ENCODE measurements at regions not wholly inside any gene's neighbourhood (a gene's known extent, or its start where the extent isn't known, plus 50 kb on each side); places are given as distances from the start of the nearest gene placed in this dataset.
"Not testable (repeated sequence)": the region's sequence is repeated elsewhere in the genome, so short reads cannot be mapped to it uniquely, and the experiment has no call there.

GRCh38 chr15:58295637-58296215 lies 136.1 kb upstream of the LIPC start:
- no peak for DNase-seq (ENCODE audit: low read depth)

DNA sequence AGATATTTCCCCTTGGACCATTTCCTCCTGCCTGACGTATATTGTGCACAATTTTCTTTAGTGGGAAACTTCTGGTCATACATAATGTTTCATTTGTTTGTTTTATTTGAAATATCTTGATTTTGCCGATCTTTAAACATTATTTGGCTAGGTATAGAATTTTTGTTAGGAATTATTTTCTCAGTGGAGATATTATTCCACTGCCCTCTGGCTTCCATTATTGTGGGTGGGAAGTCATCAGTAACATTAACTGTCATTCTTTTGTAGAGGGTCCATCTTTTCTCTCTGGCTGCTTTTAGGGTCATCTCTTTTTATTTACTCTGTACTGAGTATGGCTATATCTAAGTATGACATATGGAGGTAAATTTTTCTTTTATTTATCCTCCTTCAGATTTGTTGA lies 135.5 kb upstream of the LIPC start:
- DNase-seq (ENCODE audit: low read depth): no peak

- no peak for DNase-seq (ENCODE audit: low read depth)
These were observed 134.2 kb upstream of the LIPC start for GRCh38 chr15:58297639-58298038.

DNA sequence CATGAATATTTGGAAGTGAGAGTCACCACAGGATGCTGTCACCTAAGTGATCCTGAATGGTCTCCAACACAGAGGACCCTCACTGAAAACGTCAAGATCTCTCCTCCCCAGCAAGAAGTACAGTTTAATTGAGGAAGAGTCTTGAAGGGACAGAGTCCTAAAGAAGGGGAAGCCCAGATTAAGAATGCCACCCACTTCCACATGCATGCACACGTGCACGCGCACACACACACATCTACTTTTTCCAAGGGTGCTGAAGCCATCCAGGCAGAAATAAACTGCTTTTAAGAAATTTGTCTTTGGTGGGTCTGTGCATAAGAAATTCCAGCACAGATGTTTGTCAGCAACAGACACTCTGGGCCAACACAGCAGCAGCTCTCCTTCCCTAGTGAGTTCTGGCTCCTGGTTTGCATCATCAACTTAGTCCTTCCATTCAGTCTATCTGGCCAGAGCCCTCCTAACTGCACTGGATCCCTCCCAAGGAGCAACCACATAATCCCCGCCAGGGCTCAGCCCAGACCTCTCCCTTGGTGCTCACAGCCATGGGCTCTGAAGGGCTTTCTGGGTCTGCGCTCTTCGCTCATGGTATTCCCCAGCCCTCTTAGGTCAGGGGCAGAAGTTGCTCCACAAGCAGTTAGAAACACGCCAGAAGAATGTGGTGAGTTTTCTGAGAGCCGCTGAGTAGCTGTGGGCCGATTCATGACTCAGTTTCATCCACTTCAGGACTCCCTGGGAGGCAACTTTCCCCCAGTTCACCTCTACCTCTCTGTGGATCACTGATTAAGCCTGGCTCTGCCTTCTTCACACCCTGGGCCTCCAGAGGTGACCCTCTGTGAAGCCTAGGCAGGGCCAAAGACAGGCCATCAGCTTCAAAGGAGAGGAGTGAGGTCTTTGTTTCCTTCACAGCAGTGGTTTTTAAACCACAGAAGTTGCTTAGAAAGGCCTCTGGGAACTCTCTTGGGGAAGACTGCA lies 132.6 kb upstream of the LIPC start:
- no peak for DNase-seq (ENCODE audit: low read depth)

DNA sequence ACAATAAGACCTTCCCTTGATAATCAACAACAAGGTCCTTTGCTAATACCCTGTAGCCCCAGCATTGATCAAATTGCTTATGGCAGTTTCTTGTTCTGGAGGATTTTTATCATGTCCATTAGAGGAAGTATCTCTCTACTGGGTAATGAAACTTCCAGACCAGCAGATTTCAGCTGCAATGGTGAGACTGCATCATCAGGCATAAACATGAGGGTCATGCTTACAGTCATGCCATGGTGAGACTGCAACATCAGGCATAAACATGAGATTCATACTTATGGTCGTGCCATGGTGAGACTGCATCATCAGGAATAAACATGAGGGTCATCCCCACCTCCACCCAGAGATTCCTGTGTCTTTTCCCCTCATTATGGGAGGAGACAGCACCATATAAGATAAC lies 129.0 kb upstream of the LIPC start:
- DNase-seq (ENCODE audit: low read depth): no peak

- no peak for DNase-seq (ENCODE audit: low read depth)
These were observed 128.6 kb upstream of the LIPC start for GRCh38 chr15:58303236-58303635.

DNA sequence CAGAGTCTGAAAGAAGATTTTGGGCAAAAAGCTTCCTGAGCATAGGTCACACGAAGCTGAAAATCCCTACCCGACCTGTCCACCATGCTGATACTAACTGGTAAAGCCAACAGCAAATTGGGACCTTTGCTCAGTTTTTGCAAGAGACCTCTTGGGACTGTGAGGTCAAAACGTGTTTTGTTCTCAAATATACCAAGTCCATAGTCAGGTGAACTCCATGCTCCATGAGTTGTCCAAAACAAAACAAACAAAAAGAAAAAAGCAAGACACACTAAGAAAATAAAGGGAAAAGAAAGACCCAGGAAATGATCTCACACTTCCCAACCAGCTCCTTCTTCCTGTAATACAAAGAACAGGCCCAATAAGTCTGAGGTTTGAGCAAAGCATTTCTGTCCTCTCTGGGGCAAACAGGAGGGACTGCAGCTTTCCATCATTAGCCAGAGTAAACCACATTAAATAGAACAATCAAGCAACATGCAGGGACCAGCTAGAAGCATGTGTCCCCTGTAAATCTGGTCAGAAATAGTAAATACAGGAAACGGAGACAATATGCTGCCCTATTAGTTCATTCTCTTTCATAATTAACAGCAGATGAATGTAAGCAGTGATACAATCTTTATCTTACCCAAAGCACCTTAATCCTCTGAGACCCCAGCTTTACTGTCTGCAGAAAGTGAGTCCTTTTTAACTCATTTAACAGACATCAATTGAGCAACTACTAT lies 125.0 kb upstream of the LIPC start:
- peak; percentile 27 for DNase-seq (ENCODE audit: low read depth)

- no peak for DNase-seq (ENCODE audit: low read depth)
These were observed 124.4 kb upstream of the LIPC start for GRCh38 chr15:58307313-58307961.

DNA sequence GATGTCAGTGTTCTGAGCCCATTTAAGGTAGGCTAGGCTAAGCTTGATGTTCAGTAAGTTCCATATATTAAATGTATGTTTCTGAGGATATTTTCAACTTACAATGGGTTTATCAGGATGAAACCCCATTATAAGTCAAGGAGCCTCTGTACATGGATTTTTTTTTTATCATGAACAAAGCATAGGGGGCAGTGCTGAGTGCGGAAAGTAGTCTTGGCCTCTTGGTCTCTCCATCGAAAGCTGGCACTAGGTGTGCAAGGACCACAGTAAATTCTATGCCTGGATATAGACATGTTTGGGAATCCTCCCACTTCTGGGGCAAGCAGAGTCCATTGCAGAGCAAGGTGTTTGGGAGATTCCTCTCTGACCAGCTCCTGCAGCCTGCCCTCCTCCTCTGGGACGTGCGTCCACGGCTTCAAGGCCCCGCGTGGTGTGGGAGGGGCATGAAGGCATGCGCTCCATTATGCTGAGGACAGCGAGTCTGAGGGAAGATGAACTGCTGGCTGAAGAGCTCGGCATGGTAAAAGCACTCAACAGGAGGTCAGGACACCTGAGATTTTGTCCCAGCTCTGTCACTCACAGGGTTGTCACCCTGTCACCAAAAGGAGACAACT lies 122.9 kb upstream of the LIPC start:
- DNase-seq (ENCODE audit: low read depth): no peak

DNA sequence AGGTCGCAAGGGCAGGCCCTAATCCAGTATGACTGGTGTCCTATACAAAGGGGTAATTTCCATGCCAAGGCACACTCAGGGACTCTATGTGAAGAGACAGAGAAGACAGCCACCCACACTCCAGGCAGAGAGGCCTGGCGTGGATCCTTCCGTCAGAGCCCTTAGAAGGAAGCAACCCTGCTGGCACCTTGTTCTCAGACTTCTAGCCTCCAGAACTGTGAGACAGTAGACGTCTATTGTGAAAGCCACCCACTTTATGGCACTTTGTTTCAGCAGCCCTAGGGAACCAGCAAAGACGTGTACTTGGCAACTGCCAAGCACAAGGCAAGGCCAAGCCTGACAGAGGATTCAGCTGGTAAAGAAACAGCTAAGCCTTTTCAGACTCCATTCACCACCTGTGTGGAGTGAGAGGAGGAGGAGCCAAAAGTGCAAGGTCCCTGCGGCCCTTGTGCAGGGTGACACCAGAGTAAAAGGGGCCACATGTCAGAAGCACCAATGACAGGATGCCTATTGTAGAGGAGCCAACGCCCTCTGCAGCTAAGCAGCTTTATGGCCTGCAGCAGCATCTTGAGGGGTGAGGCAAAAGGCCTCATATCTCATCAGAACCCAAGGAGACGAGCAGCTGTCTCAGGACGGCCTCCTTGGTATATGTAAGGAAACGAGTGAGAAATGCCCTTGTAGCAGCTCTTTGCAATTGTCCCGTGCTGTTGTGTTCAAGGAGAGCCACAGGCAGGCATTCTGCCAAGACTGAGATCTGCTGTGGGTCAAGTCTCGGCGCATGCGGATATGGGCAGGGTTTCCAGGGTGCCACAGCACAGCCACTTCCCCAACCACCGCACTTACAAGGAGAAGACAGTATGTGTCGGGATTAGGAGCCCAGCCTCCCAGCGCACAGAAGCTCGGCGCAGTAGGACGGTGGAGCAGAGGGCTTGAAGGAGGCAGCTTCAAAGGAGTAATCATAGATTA lies 121.5 kb upstream of the LIPC start:
- no peak for DNase-seq (ENCODE audit: low read depth)

DNA sequence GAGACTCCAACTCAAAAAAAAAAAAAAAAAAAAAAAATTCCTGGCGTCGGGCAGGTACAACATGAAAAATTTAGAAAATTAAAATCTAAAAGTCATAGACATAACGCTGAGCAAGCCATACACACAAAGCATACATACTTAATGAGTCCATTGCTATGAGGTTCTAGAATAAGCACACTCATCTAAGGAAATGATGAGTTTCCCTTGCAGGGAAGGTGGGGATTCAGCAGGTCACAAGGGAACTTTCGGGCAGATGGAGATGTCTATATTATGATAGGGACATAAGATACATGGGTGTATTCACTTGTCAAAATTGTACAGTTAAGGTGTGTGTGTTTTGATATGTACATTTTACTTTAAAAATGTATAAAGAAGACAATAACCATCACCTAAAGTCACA lies 120.2 kb upstream of the LIPC start:
- DNase-seq (ENCODE audit: low read depth): no peak

DNA sequence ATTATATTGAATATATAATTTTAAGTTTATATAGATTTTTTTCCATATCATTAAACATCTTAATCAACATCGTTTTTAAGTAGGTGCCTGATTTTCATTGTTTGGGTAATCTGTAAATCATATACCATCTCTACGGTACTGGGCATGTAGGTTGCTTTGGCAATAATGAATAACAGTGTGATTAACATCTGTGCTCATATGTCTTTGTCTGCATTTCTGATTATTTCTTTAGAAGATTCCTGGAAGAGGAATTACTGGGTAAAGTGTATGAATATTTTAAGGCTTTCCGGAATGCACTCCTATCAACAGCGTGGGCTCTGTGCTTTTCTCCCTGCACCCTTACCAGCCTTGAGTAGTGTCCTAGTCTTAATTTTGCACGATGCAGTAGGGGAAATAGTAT lies 119.8 kb upstream of the LIPC start:
- no peak for DNase-seq (ENCODE audit: low read depth)

DNA sequence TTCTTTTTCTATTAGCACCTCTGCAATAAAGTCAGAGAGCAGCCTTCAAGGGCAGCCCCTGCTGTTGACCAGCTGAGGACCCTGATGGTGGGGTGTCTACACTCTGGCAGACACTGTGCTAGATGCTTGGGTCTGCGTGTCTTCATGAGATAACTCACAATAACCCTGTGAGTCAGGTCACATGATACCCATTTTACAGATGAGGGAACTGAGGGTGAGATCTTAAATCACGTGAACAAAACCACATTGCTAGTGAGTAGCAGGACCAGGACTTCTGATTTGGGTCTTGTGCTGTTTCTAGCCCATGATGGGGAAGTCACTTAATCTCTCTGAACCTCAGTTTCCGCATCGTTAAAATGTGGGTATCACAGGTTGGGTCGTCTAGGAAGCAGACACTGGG lies 118.5 kb upstream of the LIPC start:
- no peak for DNase-seq (ENCODE audit: low read depth)

GRCh38 chr15:58313810-58314592 lies 117.8 kb upstream of the LIPC start:
- no peak for DNase-seq (ENCODE audit: low read depth)

DNA sequence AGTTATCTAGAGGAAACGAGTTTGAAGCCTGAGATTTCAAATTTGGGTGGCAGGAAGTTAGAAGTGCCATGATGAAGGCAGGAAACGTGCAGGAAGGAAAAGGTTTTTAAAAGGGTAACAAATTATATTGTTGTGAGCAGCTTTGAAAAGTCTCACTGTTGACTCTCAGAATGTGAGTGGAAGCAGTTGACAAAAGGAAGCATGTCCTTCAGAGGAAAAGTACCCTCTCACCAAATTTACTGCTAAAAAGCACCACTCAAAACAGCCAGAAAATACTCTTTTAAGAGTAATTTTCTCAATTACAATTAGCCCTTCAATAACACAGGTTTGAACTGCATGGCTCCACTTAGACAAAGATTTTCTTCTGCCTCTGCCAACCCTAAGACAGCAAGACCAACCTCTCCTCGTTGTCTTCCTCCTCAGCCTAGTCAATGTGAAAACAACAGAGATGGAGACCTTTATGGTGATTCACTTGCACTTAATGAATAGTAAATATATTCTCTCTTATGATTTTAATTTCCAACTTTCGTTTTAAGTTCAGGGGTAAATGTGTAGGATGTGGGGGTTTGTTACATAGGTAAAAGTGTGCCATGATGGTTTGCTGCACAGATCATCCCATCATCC lies 117.1 kb upstream of the LIPC start:
- no peak for DNase-seq (ENCODE audit: low read depth)

GRCh38 chr15:58318517-58318916 lies 113.3 kb upstream of the LIPC start:
- no peak for DNase-seq (ENCODE audit: low read depth)

DNA sequence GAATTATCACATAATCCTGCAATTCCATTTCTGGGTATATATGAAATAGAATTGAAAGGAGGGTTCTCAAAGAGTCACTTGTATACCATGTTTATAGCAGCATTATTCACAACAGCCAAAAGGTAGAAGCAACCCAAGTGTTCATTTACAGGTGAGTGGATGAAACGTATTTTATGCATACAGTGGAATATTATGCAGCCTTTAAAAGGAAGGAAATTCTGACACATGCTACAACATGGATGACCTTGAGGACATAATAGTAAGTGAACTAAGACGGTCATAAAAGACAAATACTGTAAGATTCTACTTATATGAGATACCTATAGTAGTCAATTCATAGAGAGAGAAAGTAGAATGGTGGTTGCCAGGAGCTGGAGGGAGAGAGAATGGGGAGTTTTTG lies 110.8 kb upstream of the LIPC start:
- DNase-seq (ENCODE audit: low read depth): no peak

GRCh38 chr15:58322253-58322652 lies 109.5 kb upstream of the LIPC start:
- DNase-seq (ENCODE audit: low read depth): no peak

DNA sequence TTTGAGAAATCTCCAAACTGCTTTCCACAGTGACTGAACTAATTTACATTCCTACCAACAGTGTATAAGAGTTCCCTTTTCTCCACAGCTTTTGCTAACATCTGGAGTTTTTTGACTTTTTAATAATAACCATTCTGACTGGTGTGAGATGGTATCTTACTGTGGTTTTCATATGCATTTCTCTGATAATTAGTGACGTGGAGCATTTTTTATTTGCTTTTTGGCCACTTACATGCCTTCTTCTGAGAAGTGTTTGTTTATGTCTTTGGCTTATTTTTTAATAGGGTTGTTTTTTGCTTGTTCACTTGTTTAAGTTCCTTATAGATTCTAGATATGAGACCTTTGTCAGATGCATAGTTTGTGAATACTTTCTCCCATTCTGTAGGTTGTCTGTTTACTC lies 108.5 kb upstream of the LIPC start:
- not testable (repeated sequence) for DNase-seq (ENCODE audit: low read depth)
